OCI-LY1 (cell line): ENCODE measurements at regions not wholly inside any gene's neighbourhood (a gene's known extent, or its start where the extent isn't known, plus 50 kb on each side); places are given as distances from the start of the nearest gene placed in this dataset.

Source experiments
- H2AFZ ChIP-seq: fragments of 200-600 bp; sonication (generic), shearing (Covaris generic); 2 replicates; pipeline ENCODE4 v1.6.0; 2014; ENCODE audit warnings: antibody characterized with exemption, mild to moderate bottlenecking, low read length
- H3F3A ChIP-seq: fragments of 200-600 bp; sonication (generic), shearing (Covaris generic); 2 replicates; pipeline ENCODE4 v1.6.0; 2014; ENCODE audit warnings: mild to moderate bottlenecking, antibody characterized with exemption, low read length, moderate library complexity; ENCODE audit not compliant: insufficient read depth
- H3K27ac ChIP-seq: fragments of 200-600 bp; sonication (generic); 2 replicates; pipeline ENCODE4 v1.5.1; 2014; ENCODE audit warnings: low read length, mixed run types, mild to moderate bottlenecking, low read depth; ENCODE audit not compliant: poor library complexity, severe bottlenecking
- H3K27me3 ChIP-seq: fragments of 200-600 bp; sonication (generic); 2 replicates; pipeline ENCODE4 v1.6.0; 2014; ENCODE audit warnings: antibody characterized with exemption, mild to moderate bottlenecking, low read length, moderate library complexity; ENCODE audit not compliant: insufficient read depth
- H3K36me3 ChIP-seq: fragments of 200-600 bp; sonication (generic); 2 replicates; pipeline ENCODE4 v1.6.1; 2014; ENCODE audit warnings: mild to moderate bottlenecking, antibody characterized with exemption, low read length, moderate library complexity, mixed read lengths; ENCODE audit not compliant: insufficient read depth
- H3K4me1 ChIP-seq: fragments of 200-600 bp; sonication (generic); 2 replicates; pipeline ENCODE4 v1.5.1; 2014; ENCODE audit warnings: mild to moderate bottlenecking, low read length, moderate library complexity; ENCODE audit not compliant: insufficient read depth, severe bottlenecking
- H3K4me2 ChIP-seq: fragments of 200-600 bp; sonication (generic), shearing (Covaris generic); 2 replicates; pipeline ENCODE4 v1.6.1; 2014; ENCODE audit warnings: low read length
- H3K4me3 ChIP-seq: fragments of 200-600 bp; sonication (generic); 2 replicates; pipeline ENCODE4 v1.5.1; 2014; ENCODE audit warnings: low read length, low read depth, mild to moderate bottlenecking, mixed read lengths; ENCODE audit not compliant: poor library complexity, severe bottlenecking
- H3K79me2 ChIP-seq: fragments of 200-600 bp; shearing (Covaris generic); 2 replicates; pipeline ENCODE4 v1.6.1; 2016; ENCODE audit warnings: mixed run types, low read length, mixed read lengths; ENCODE audit not compliant: insufficient read depth
- H3K9ac ChIP-seq: fragments of 200-600 bp; sonication (generic), shearing (Covaris generic); 2 replicates; pipeline ENCODE4 v1.6.1; 2014; ENCODE audit warnings: mild to moderate bottlenecking, low read length, mixed read lengths
- H3K9me2 ChIP-seq: fragments of 200-600 bp; sonication (generic), shearing (Covaris generic); 2 replicates; pipeline ENCODE4 v1.6.1; 2014; ENCODE audit warnings: low read depth, mild to moderate bottlenecking, low read length, mixed read lengths
- H3K9me3 ChIP-seq: fragments of 200-600 bp; shearing (Covaris generic); 2 replicates; pipeline ENCODE4 v1.6.1; 2014; ENCODE audit warnings: low read length, mixed read lengths
- H4K20me1 ChIP-seq: fragments of 200-600 bp; sonication (generic), shearing (Covaris generic); 2 replicates; pipeline ENCODE4 v1.6.0; 2016; ENCODE audit warnings: mild to moderate bottlenecking, low read length; ENCODE audit not compliant: insufficient read depth
- CTCF ChIP-seq: fragments of 200-600 bp; sonication (generic), shearing (Covaris generic); IDR thresholded peaks from 2 replicates; pipeline ENCODE4 v1.5.1; 2017; ENCODE audit warnings: mild to moderate bottlenecking, antibody characterized with exemption, low read length, moderate library complexity, mixed read lengths
- EZH2 ChIP-seq: fragments of 200-600 bp; sonication (generic), shearing (Covaris generic); IDR thresholded peaks from 2 replicates; pipeline ENCODE4 v1.8.0; 2017; ENCODE audit warnings: borderline replicate concordance, mixed run types, mild to moderate bottlenecking, antibody characterized with exemption, low read length, moderate library complexity, mixed read lengths

- Histone ChIP-seq H3K4me1 (no peaks in the 10 kb centered on the region), H3K9me3 (no peaks in the 10 kb centered on the region), H2AFZ (no peak overlapping the region), H3K27me3 (no peaks in the 10 kb centered on the region), H3K27ac (no peak overlapping the region), H3K4me3 (no peak overlapping the region), H3K4me2 (no peak overlapping the region), H3K79me2 (no peaks in the 10 kb centered on the region), H4K20me1 (no peaks in the 10 kb centered on the region), H3K9ac (no peak overlapping the region), H3K36me3 (no peaks in the 10 kb centered on the region), H3K9me2 (no peaks in the 10 kb centered on the region), H3F3A (no peaks in the 10 kb centered on the region)
- no peak for TF ChIP-seq CTCF
These were observed 241.0 kb downstream of the DLL1 start for GRCh38 chr6:170049641-170050561.

- TF ChIP-seq EZH2 (no peak), CTCF (no peak)
These were observed 242.1 kb downstream of the DLL1 start for GRCh38 chr6:170048615-170049256.

GRCh38 chr6:170047823-170048222, 243.1 kb downstream of the DLL1 start:
- no peaks in the 10 kb centered on the region for H3K4me1 ChIP-seq
- H3K27ac ChIP-seq = no peak overlapping the region
- H3K79me2 ChIP-seq = no peaks in the 10 kb centered on the region
- no peaks in the 10 kb centered on the region for H3F3A ChIP-seq
- H3K4me2 ChIP-seq = no peak overlapping the region
- no peak overlapping the region for H3K4me3 ChIP-seq
- H4K20me1 ChIP-seq = no peaks in the 10 kb centered on the region
- H3K9ac ChIP-seq = no peak overlapping the region
- no peaks in the 10 kb centered on the region for H3K36me3 ChIP-seq
- no peak overlapping the region for H2AFZ ChIP-seq
- no peaks in the 10 kb centered on the region for H3K9me3 ChIP-seq
- no peak for TF ChIP-seq EZH2
- no peaks in the 10 kb centered on the region for H3K27me3 ChIP-seq
- H3K9me2 ChIP-seq = no peaks in the 10 kb centered on the region

More at GRCh38 chr6:170048615-170049256, 242.1 kb downstream of the DLL1 start:
- Histone ChIP-seq H3K9me2 (no peaks in the 10 kb centered on the region), H3K9ac (no peak overlapping the region), H3K9me3 (no peaks in the 10 kb centered on the region), H3F3A (no peaks in the 10 kb centered on the region), H4K20me1 (no peaks in the 10 kb centered on the region), H3K4me1 (no peaks in the 10 kb centered on the region), H3K27me3 (no peaks in the 10 kb centered on the region), H3K4me3 (no peak overlapping the region), H3K4me2 (no peak overlapping the region), H3K27ac (no peak overlapping the region), H2AFZ (no peak overlapping the region), H3K36me3 (no peaks in the 10 kb centered on the region), H3K79me2 (no peaks in the 10 kb centered on the region)
